Spleen (tissue), 11 donors: ENCODE measurements at regions not wholly inside any gene's neighbourhood (a gene's known extent, or its start where the extent isn't known, plus 50 kb on each side); places are given as distances from the start of the nearest gene placed in this dataset.

Source experiments
- DNase-seq: peaks from one replicate; pipeline ENCODE4 v3.0.0-alpha.2; 2020
- H3K27ac ChIP-seq, 8 donors: fragments of 200-600 bp; sonication (generic) in 7 of 8; 1 replicate in 4 of 8; 2 replicates in 4 of 8; pipeline versions ENCODE4 v1.5.0 to v1.8.0; 2016 to 2021; ENCODE audit warnings: inconsistent platforms in 4 of 8, mild to moderate bottlenecking in 4 of 8, moderate library complexity in 1 of 8
- H3K27me3 ChIP-seq, 7 donors: fragments of 200-600 bp; sonication (generic) in 6 of 7; replicated peaks in 1 of 7; 1 replicate in 4 of 7; 2 replicates in 3 of 7; pipeline versions ENCODE4 v1.5.0 to v1.8.0; 2016 to 2021; ENCODE audit warnings: inconsistent platforms in 3 of 7, mild to moderate bottlenecking in 1 of 7
- H3K36me3 ChIP-seq, 6 donors: fragments of 200-600 bp; sonication (generic) in 5 of 6; 1 replicate in 4 of 6; 2 replicates in 2 of 6; pipeline versions ENCODE4 v1.5.0 to v1.8.0; 2016 to 2021; ENCODE audit warnings: inconsistent platforms in 2 of 6
- H3K4me1 ChIP-seq, 6 donors: fragments of 200-600 bp; sonication (generic) in 5 of 6; 1 replicate in 3 of 6; 2 replicates in 3 of 6; pipeline versions ENCODE4 v1.5.0 to v1.8.0; 2016 to 2021; ENCODE audit warnings: inconsistent platforms in 3 of 6
- H3K4me3 ChIP-seq, 8 donors: fragments of 200-600 bp; sonication (generic) in 7 of 8; 1 replicate in 4 of 8; 2 replicates in 4 of 8; pipeline versions ENCODE4 v1.5.0 to v1.8.0; 2016 to 2021; ENCODE audit warnings: inconsistent platforms in 4 of 8, mild to moderate bottlenecking in 4 of 8, moderate library complexity in 2 of 8
- H3K9me3 ChIP-seq, 8 donors: fragments of 200-600 bp; sonication (generic) in 7 of 8; 1 replicate in 4 of 8; 2 replicates in 4 of 8; pipeline versions ENCODE4 v1.5.0 to v1.8.0; 2016 to 2021; ENCODE audit warnings: inconsistent platforms in 4 of 8
- CTCF ChIP-seq, 11 experiments: fragments of 200-600 bp in 7 of 11; fragments of 450-650 bp in 4 of 11; sonication (generic) in 4 of 11; IDR thresholded peaks in 8 of 11; conservative IDR thresholded peaks in 3 of 11; 1 replicate in 7 of 11; 2 replicates in 4 of 11; pipeline versions ENCODE4 v1.4.0 to v1.8.0; 2016 to 2021; ENCODE audit warnings: antibody characterized with exemption in 11 of 11, inconsistent platforms in 4 of 11, mild to moderate bottlenecking in 1 of 11
- POLR2A ChIP-seq, 3 donors: fragments of 450-650 bp; IDR thresholded peaks; one replicate each; pipeline ENCODE4 v1.5.1; 2017; ENCODE audit warnings: antibody characterized with exemption in 3 of 3, mild to moderate bottlenecking in 1 of 3
- POLR2AphosphoS5 ChIP-seq, 3 donors: sonication (generic); formaldehyde crosslinking; IDR thresholded peaks; one replicate each; pipeline ENCODE4 v1.5.1; 2017; ENCODE audit warnings: antibody characterized with exemption in 3 of 3
- WGBS, 5 donors: extraction: QIAGEN DNeasy Blood & Tissue Kit in 3 of 5; methylation state at CpG; one replicate each; pipeline versions ENCODE4 v1.1.5 to v1.1.7; 2013 to 2018; 5-methylcytosine and 5-hydroxymethylcytosine counted together
- intact Hi-C: fragments of 100-400 bp; cut with DNase I; formaldehyde crosslinking; loops from one replicate; pipeline ENCODE4 v1.15.0; 2023; ENCODE audit warnings: low total_unique reads
- donor health status: healthy with polysubstance abuse.
- donor health status: DM: no; HTN: no; CAD: no; lungs with moderate emphysema.
- donor health status: DM: no; HTN: no; CAD: no.
- donor health status: Bipolar disorder and iron deficiency.
- donor health status: healthy.
- donor health status: DM: no; HTN: no; CAD: no.
- donor health status: DM: yes; HTN: yes; CAD: no.

GRCh38 chr12:107435520-107435919 lies 250.1 kb upstream of the PWP1 start:
- peaks cover 0 to 11% (median 2%) of the 10 kb centered on the region in 6 donors for H3K4me1 ChIP-seq
- WGBS, 5 donors, result 67 to 79% (median 74%) methylated on average over 2 of the region's 2 CpGs
- no peaks in the 10 kb centered on the region for H3K36me3 ChIP-seq
- H3K27me3 ChIP-seq, result peaks cover 0 to 8% (median 0%) of the 10 kb centered on the region in 7 donors
- H3K9me3 ChIP-seq, result no peaks in the 10 kb centered on the region
- no peak overlapping the region for H3K4me3 ChIP-seq
- H3K27ac ChIP-seq, result no peak overlapping the region
- no peak for DNase-seq
- TF ChIP-seq POLR2AphosphoS5 (IDR thresholded peaks at IDR 0.05) (no peak), POLR2A (IDR thresholded peaks at IDR 0.05) (no peak), CTCF (IDR thresholded peaks at IDR 0.05 in 8 of 11, conservative IDR thresholded peaks at IDR 0.05 in 3 of 11) (no peak)
- intact Hi-C loops, result no loop called here

- Histone ChIP-seq H3K4me3 (no peak overlapping the region), H3K9me3 (no peaks in the 10 kb centered on the region), H3K4me1 (peaks cover 0 to 9% (median 2%) of the 10 kb centered on the region in 6 donors), H3K27me3 (peaks cover 0 to 8% (median 0%) of the 10 kb centered on the region in 7 donors), H3K36me3 (no peaks in the 10 kb centered on the region), H3K27ac (no peak overlapping the region)
- WGBS, 5 donors, result 90 to 95% (median 92%) methylated on average over 5 of the region's 5 CpGs
- TF ChIP-seq CTCF (IDR thresholded peaks at IDR 0.05 in 8 of 11, conservative IDR thresholded peaks at IDR 0.05 in 3 of 11) (no peak), POLR2A (IDR thresholded peaks at IDR 0.05) (no peak), POLR2AphosphoS5 (IDR thresholded peaks at IDR 0.05) (no peak)
- intact Hi-C loops, result no loop called here
- peak; percentile 4 for DNase-seq
Observed at GRCh38 chr12:107436376-107436775, 249.2 kb upstream of the PWP1 start.

GRCh38 chr12:107436836-107437235 lies 248.8 kb upstream of the PWP1 start:
- intact Hi-C loops, result no loop called here

GRCh38 chr12:107437954-107438353 lies 247.6 kb upstream of the PWP1 start:
- no peak overlapping the region for H3K27ac ChIP-seq
- 88 to 97% (median 90%) methylated on average over 6 of the region's 6 CpGs for WGBS, 5 donors
- intact Hi-C loops, result no loop called here
- H3K9me3 ChIP-seq, result no peaks in the 10 kb centered on the region
- DNase-seq, result peak; percentile 7
- no peak overlapping the region for H3K4me3 ChIP-seq
- TF ChIP-seq POLR2A (IDR thresholded peaks at IDR 0.05), result no peak
- TF ChIP-seq CTCF (IDR thresholded peaks at IDR 0.05 in 8 of 11, conservative IDR thresholded peaks at IDR 0.05 in 3 of 11), result no peak
- no peak for TF ChIP-seq POLR2AphosphoS5 (IDR thresholded peaks at IDR 0.05)
- H3K36me3 ChIP-seq, result no peaks in the 10 kb centered on the region
- H3K4me1 ChIP-seq, result no peaks in the 10 kb centered on the region
- peaks cover 0 to 8% (median 0%) of the 10 kb centered on the region in 7 donors for H3K27me3 ChIP-seq

More at GRCh38 chr12:107436836-107437235, 248.8 kb upstream of the PWP1 start:
- Histone ChIP-seq H3K36me3 (no peaks in the 10 kb centered on the region), H3K4me3 (no peak overlapping the region), H3K27me3 (peaks cover 0 to 8% (median 0%) of the 10 kb centered on the region in 7 donors), H3K9me3 (no peaks in the 10 kb centered on the region), H3K4me1 (peaks cover 0 to 5% (median under 1%) of the 10 kb centered on the region in 6 donors), H3K27ac (no peak overlapping the region)
- peak; percentile 2 for DNase-seq
- WGBS, 5 donors, result 77 to 96% (median 89%) methylated on average over 4 of the region's 4 CpGs
- TF ChIP-seq POLR2AphosphoS5 (IDR thresholded peaks at IDR 0.05) (no peak), POLR2A (IDR thresholded peaks at IDR 0.05) (no peak), CTCF (IDR thresholded peaks at IDR 0.05 in 8 of 11, conservative IDR thresholded peaks at IDR 0.05 in 3 of 11) (no peak)
